K562 (cell line): ENCODE measurements at regions not wholly inside any gene's neighbourhood (a gene's known extent, or its start where the extent isn't known, plus 50 kb on each side); places are given as distances from the start of the nearest gene placed in this dataset.

ENCODE experiments used
- CBX3 ChIP-seq, 2 experiments: IDR thresholded peaks; 1 replicate in 1 of 2; 2 replicates in 1 of 2; pipeline ENCODE4 v1.6.1; 2012; ENCODE audit warnings: inconsistent platforms in 2 of 2, low read length in 2 of 2, borderline replicate concordance in 1 of 2, control low read depth in 1 of 2
- E2F6 ChIP-seq, 2 experiments: IDR thresholded peaks; 2 replicates each; pipeline ENCODE4 v1.6.1; 2011; ENCODE audit warnings: borderline replicate concordance in 1 of 2, control low read depth in 1 of 2, low read depth in 1 of 2, low read length in 1 of 2, mild to moderate bottlenecking in 1 of 2, mixed read lengths in 1 of 2, moderate library complexity in 1 of 2; ENCODE audit not compliant: insufficient read depth in 1 of 2, insufficient read length in 1 of 2, poor library complexity in 1 of 2, severe bottlenecking in 1 of 2; ENCODE audit errors: extremely low read depth in 1 of 2
- FOXK2 ChIP-seq, 2 experiments: fragments of 450-650 bp; IDR thresholded peaks in 1 of 2; conservative IDR thresholded peaks in 1 of 2; 2 replicates each; pipeline ENCODE4 v1.6.1; 2016; ENCODE audit warnings: low read depth in 2 of 2, mild to moderate bottlenecking in 1 of 2
- HNRNPH1 ChIP-seq: fragments of 200-400 bp; formaldehyde crosslinking; optimal IDR thresholded peaks from 2 replicates; pipeline ENCODE3; 2017; ENCODE audit warnings: low read depth, mild to moderate bottlenecking, low read length, moderate library complexity
- LCOR ChIP-seq: sonication (generic); formaldehyde crosslinking; IDR thresholded peaks from 2 replicates; pipeline ENCODE4 v1.8.0; 2022; ENCODE audit warnings: mild to moderate bottlenecking, missing genetic modification reagents
- MYC ChIP-seq, 2 experiments: fragments of 250-450 bp in 1 of 2; sonication (Bioruptor Pico) in 1 of 2; IDR thresholded peaks; 2 replicates each; pipeline versions ENCODE4 v1.5.1 to v1.6.1; 2012 to 2021; ENCODE audit warnings: low read depth in 2 of 2, borderline replicate concordance in 1 of 2, improper control_type of control experiment in 1 of 2, low read length in 1 of 2, mild to moderate bottlenecking in 1 of 2, moderate library complexity in 1 of 2
- NKRF ChIP-seq: fragments of 450-650 bp; IDR thresholded peaks from 2 replicates; pipeline ENCODE4 v1.6.1; 2016; ENCODE audit warnings: borderline replicate concordance
- PHB ChIP-seq: fragments of 250-450 bp; sonication (Bioruptor Pico); IDR thresholded peaks from 2 replicates; pipeline ENCODE4 v1.5.0; 2021
- SIRT6 ChIP-seq: IDR thresholded peaks from one replicate; pipeline ENCODE4 v1.6.1; 2012; ENCODE audit warnings: low read depth, mild to moderate bottlenecking, control low read depth, inconsistent platforms, low read length, moderate library complexity
- USF2 ChIP-seq: sonication (generic); formaldehyde crosslinking; IDR thresholded peaks from 2 replicates; pipeline ENCODE4 v1.5.0; 2020; ENCODE audit warnings: missing genetic modification reagents
- ZBTB5 ChIP-seq: fragments of 450-650 bp; IDR thresholded peaks from 2 replicates; pipeline ENCODE4 v1.6.1; 2017; ENCODE audit warnings: antibody characterized with exemption
- ZNF318 ChIP-seq, 2 experiments: fragments of 450-650 bp; IDR thresholded peaks; 2 replicates each; pipeline ENCODE4 v1.6.1; 2016; ENCODE audit warnings: mild to moderate bottlenecking in 2 of 2, borderline replicate concordance in 1 of 2, low read depth in 1 of 2, moderate library complexity in 1 of 2

GRCh38 chr19:33905473-33905936 is 108.8 kb downstream of the KCTD15 start (continued):
- no peak for TF ChIP-seq ZNF318 (IDR thresholded peaks at IDR 0.05; ENCODE audit: borderline replicate concordance in 1 of 2, low read depth in 1 of 2)
- no peak for TF ChIP-seq CBX3 (IDR thresholded peaks at IDR 0.05; ENCODE audit: borderline replicate concordance in 1 of 2, low read length in 2 of 2)
- TF ChIP-seq USF2 (CRISPR knock-in tag): no peak
- no peak for TF ChIP-seq HNRNPH1
- TF ChIP-seq FOXK2 (conservative IDR thresholded peaks at IDR 0.05 in 1 of 2, IDR thresholded peaks at IDR 0.05 in 1 of 2; ENCODE audit: low read depth in 2 of 2): no peak
- no peak for TF ChIP-seq E2F6 (IDR thresholded peaks at IDR 0.05; ENCODE audit: borderline replicate concordance in 1 of 2, extremely low read depth in 1 of 2, insufficient read depth in 1 of 2, insufficient read length in 1 of 2, low read depth in 1 of 2, low read length in 1 of 2, poor library complexity in 1 of 2, severe bottlenecking in 1 of 2)
- no peak for TF ChIP-seq MYC (IDR thresholded peaks at IDR 0.05; ENCODE audit: low read depth, low read length)
- TF ChIP-seq MYC (CRISPR knock-in tag; IDR thresholded peaks at IDR 0.05; ENCODE audit: borderline replicate concordance, low read depth): no peak
- TF ChIP-seq PHB: no peak
- TF ChIP-seq NKRF: no peak
- no peak for TF ChIP-seq LCOR (CRISPR knock-in tag)
- no peak for TF ChIP-seq SIRT6
- no peak for TF ChIP-seq ZBTB5
